ENCODE measurements at regions not wholly inside any gene's neighbourhood (a gene's known extent, or its start where the extent isn't known, plus 50 kb on each side); places are given as distances from the start of the nearest gene placed in this dataset.

DNA sequence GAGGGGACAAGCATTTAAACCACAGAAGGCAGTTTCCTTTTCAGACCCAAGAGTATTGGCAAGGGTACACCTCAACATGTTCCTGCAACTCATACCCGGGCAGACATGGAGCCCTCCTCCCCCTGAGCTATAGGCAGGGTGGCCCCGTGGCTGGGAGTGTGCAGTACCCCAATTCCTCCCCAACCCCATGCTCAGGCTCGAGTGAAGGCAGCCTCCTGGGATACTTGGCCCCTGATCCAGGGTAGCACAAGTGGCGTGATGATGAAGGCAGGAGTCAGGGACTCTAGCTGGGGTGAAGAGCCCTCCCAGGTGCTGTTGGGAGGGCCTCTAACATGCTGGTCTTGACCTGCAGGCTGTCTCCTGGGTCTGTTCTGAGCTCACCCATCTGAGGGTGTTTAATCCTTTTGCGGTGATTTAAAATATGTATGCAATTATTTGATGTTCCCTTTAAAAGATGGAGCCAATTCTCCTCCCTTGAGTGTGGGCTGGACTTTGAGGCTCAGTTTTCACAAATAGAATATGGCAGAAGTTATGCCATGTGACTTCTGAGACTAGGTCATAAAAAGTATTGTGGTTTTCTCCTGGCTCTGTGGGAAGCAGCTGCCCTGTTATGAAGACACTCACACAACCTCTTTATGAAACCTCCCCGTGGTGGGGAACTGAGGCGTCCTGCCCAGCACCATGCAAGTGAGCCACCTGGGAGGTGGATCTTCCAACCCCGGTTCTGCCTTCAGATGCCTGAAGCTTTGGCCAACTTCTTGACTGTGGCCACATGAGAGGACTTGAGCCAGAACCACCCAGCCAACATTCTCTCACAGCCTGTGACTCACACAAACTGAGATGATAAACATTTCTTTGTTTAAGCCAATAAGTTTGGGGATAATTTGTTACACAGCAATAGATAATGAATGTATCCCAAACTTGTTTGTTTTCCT lies 54.7 kb upstream of the NECTIN1 start:
- TF ChIP-seq CTCF (IDR thresholded peaks at IDR 0.05; ENCODE audit: poor library complexity) (no peak), EZH2 (IDR thresholded peaks at IDR 0.05; ENCODE audit: borderline replicate concordance) (no peak)

Data from hepatocyte (in vitro differentiated cells).